NT2/D1 (cell line): ENCODE measurements at regions not wholly inside any gene's neighbourhood (a gene's known extent, or its start where the extent isn't known, plus 50 kb on each side); places are given as distances from the start of the nearest gene placed in this dataset.

Experiments
- YY1 ChIP-seq: IDR thresholded peaks from 2 replicates; pipeline ENCODE4 v1.6.1; 2011; ENCODE audit not compliant: insufficient read length, insufficient read depth
- ZNF274 ChIP-seq: IDR thresholded peaks from 2 replicates; pipeline ENCODE4 v1.6.1; 2011; ENCODE audit warnings: mild to moderate bottlenecking, low read depth, low read length

DNA sequence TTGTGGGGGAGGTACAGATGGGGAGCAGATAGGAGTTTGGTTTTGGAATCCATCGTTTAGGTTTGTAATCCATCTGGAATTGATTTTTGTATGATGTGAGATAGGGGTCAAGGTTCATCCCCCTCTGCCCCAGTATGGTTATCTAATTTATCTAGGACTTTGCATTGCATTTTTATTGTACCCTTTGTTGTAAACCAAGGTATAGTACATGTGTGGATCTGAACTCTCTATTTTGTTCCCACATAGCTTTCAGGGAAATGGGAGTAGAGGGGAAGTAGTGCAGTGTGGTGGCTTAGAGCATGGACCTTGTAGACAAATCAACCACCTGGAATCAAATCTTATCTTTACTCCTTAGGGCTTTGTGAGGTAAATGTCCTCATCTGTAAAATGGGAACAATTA is 65.7 kb downstream of the RAD54L2 start:
- TF ChIP-seq YY1: no peak
- no peak for TF ChIP-seq ZNF274
